IMR-90 (cell line): ENCODE measurements at regions not wholly inside any gene's neighbourhood (a gene's known extent, or its start where the extent isn't known, plus 50 kb on each side); places are given as distances from the start of the nearest gene placed in this dataset.

ENCODE experiments used
- ATAC-seq: fragments of 200-7000 bp; cut with Tn5 transposase; 2 replicates; pipeline ENCODE4 v1.9.1; 2020; ENCODE audit warnings: low read depth, mild to moderate bottlenecking, moderate library complexity
- BruUV-seq: library from RNA; stranded (reverse); fragments of 400-500 nt; replicated peaks from 2 replicates; lab custom pipeline; 2021; lab: Mats Ljungman, UMichigan
- CTCF ChIA-PET: fragments of 300-600 bp; formaldehyde crosslinking; extraction: SDS; loops from one replicate; lab custom pipeline; 2021; ENCODE audit warnings: antibody characterized with exemption; lab: Yijun Ruan, JAX
- POLR2A ChIA-PET: fragments of 300-600 bp; sonication (Branson Sonifier 250); formaldehyde crosslinking; loops from one replicate; lab custom pipeline; 2022; ENCODE audit warnings: antibody characterized with exemption; ENCODE audit not compliant: unreplicated experiment; lab: Charles Lee
- DNase-seq: peaks from one replicate; pipeline ENCODE4 v3.0.0; 2013
- H2AFZ ChIP-seq: replicated peaks from 2 replicates; pipeline ENCODE3; 2013; ENCODE audit warnings: low read length, mild to moderate bottlenecking; ENCODE audit not compliant: poor library complexity
- H2AK5ac ChIP-seq: 2 replicates; pipeline ENCODE4 v1.6.1; 2013; ENCODE audit warnings: low read depth, low read length, inconsistent platforms
- H2AK9ac ChIP-seq: replicated peaks from 2 replicates; pipeline ENCODE3; 2013; ENCODE audit warnings: mild to moderate bottlenecking, low read depth, low read length, moderate library complexity; ENCODE audit not compliant: poor library complexity
- H2BK120ac ChIP-seq: 2 replicates; pipeline ENCODE4 v1.6.1; 2013; ENCODE audit warnings: low read depth, low read length, inconsistent platforms
- H2BK15ac ChIP-seq: 3 replicates; pipeline ENCODE4 v1.6.1; 2013; ENCODE audit warnings: low read depth, low read length, inconsistent platforms
- H2BK20ac ChIP-seq: 2 replicates; pipeline ENCODE4 v1.6.1; 2013; ENCODE audit warnings: low read depth, mild to moderate bottlenecking, inconsistent platforms, low read length, moderate library complexity
- H2BK5ac ChIP-seq: 2 replicates; pipeline ENCODE4 v1.6.1; 2013; ENCODE audit warnings: mild to moderate bottlenecking, low read depth, low read length, inconsistent platforms; ENCODE audit not compliant: poor library complexity, severe bottlenecking
- H3K14ac ChIP-seq: replicated peaks from 2 replicates; pipeline ENCODE4 v1.6.1; 2013; ENCODE audit warnings: low read depth, low read length, inconsistent platforms
- H3K18ac ChIP-seq: 2 replicates; pipeline ENCODE4 v1.6.1; 2013; ENCODE audit warnings: low read depth, low read length, control low read depth
- H3K23ac ChIP-seq: 2 replicates; pipeline ENCODE4 v1.6.1; 2013; ENCODE audit warnings: low read depth, low read length, inconsistent platforms
- H3K27ac ChIP-seq: 2 replicates; pipeline ENCODE4 v1.5.1; 2013; ENCODE audit warnings: mild to moderate bottlenecking, control low read depth, low read length; ENCODE audit not compliant: insufficient read depth
- H3K27me3 ChIP-seq: 2 replicates; pipeline ENCODE4 v1.6.1; 2013; ENCODE audit warnings: low read length; ENCODE audit not compliant: control insufficient read depth, insufficient read depth
- H3K36me3 ChIP-seq: 2 replicates; pipeline ENCODE4 v1.6.1; 2013; ENCODE audit warnings: low read length, mixed read lengths; ENCODE audit not compliant: control insufficient read depth, insufficient read depth
- H3K4ac ChIP-seq: 2 replicates; pipeline ENCODE4 v1.6.1; 2013; ENCODE audit warnings: low read depth, low read length, inconsistent platforms
- H3K4me1 ChIP-seq: 2 replicates; pipeline ENCODE4 v1.6.1; 2013; ENCODE audit warnings: low read length, mixed read lengths; ENCODE audit not compliant: control insufficient read depth, insufficient read depth
- H3K4me2 ChIP-seq: 2 replicates; pipeline ENCODE4 v1.6.1; 2013; ENCODE audit warnings: low read depth, mild to moderate bottlenecking, control low read depth, low read length, moderate library complexity
- H3K4me3 ChIP-seq: 2 replicates; pipeline ENCODE4 v1.5.1; 2013; ENCODE audit warnings: low read depth, mild to moderate bottlenecking, control low read depth, low read length, moderate library complexity; ENCODE audit not compliant: insufficient read depth
- H3K56ac ChIP-seq: 2 replicates; pipeline ENCODE4 v1.6.1; 2013; ENCODE audit warnings: low read length, inconsistent platforms; ENCODE audit not compliant: insufficient read depth; ENCODE audit errors: extremely low read depth
- H3K79me1 ChIP-seq, 2 experiments: 2 replicates each; pipeline ENCODE4 v1.6.1; 2013; ENCODE audit warnings: low read length in 2 of 2, inconsistent platforms in 1 of 2, low read depth in 1 of 2
- H3K9ac ChIP-seq: 2 replicates; pipeline ENCODE4 v1.6.1; 2013; ENCODE audit warnings: low read depth, low read length, control low read depth
- H3K9me1 ChIP-seq: 2 replicates; pipeline ENCODE4 v1.6.1; 2013; ENCODE audit warnings: low read length, inconsistent platforms; ENCODE audit not compliant: insufficient read depth
- H3K9me3 ChIP-seq: 2 replicates; pipeline ENCODE4 v1.6.1; 2013; ENCODE audit warnings: low read length; ENCODE audit not compliant: control insufficient read depth, insufficient read depth
- H4K20me1 ChIP-seq: 2 replicates; pipeline ENCODE4 v1.6.1; 2013; ENCODE audit warnings: low read length, inconsistent platforms; ENCODE audit not compliant: insufficient read depth
- H4K5ac ChIP-seq: 2 replicates; pipeline ENCODE4 v1.6.1; 2013; ENCODE audit warnings: mild to moderate bottlenecking, low read depth, low read length, control low read depth
- H4K8ac ChIP-seq, 2 experiments: 2 replicates each; pipeline ENCODE4 v1.6.1; 2013; ENCODE audit warnings: low read depth in 2 of 2, low read length in 2 of 2, control low read depth in 1 of 2, inconsistent platforms in 1 of 2
- H4K91ac ChIP-seq: 2 replicates; pipeline ENCODE4 v1.6.1; 2013; ENCODE audit warnings: low read depth, low read length, inconsistent platforms; ENCODE audit not compliant: insufficient read depth
- BHLHE40 ChIP-seq: fragments of 150-350 bp; IDR thresholded peaks from 2 replicates; pipeline ENCODE4 v1.6.1; 2016; ENCODE audit warnings: mild to moderate bottlenecking, low read depth, low read length
- CEBPB ChIP-seq: IDR thresholded peaks from 2 replicates; pipeline ENCODE4 v1.6.1; 2012; ENCODE audit warnings: low read depth, low read length, improper control_type of control experiment
- CHD1 ChIP-seq: IDR thresholded peaks from 2 replicates; pipeline ENCODE4 v1.6.1; 2012; ENCODE audit warnings: low read depth, low read length, improper control_type of control experiment
- ELK1 ChIP-seq: fragments of 150-350 bp; IDR thresholded peaks from 2 replicates; pipeline ENCODE4 v1.6.1; 2016; ENCODE audit warnings: low read depth, mild to moderate bottlenecking, low read length, moderate library complexity, borderline replicate concordance
- MAFK ChIP-seq: IDR thresholded peaks from 2 replicates; pipeline ENCODE4 v1.6.1; 2012; ENCODE audit warnings: low read depth, low read length, improper control_type of control experiment
- MAZ ChIP-seq: IDR thresholded peaks from 2 replicates; pipeline ENCODE4 v1.6.1; 2012; ENCODE audit warnings: low read depth, mild to moderate bottlenecking, low read length, improper control_type of control experiment, moderate library complexity, borderline replicate concordance
- MXI1 ChIP-seq: IDR thresholded peaks from 2 replicates; pipeline ENCODE4 v1.6.1; 2012; ENCODE audit warnings: low read depth, mild to moderate bottlenecking, low read length, moderate library complexity, borderline replicate concordance
- NFE2L2 ChIP-seq: fragments of 150-350 bp; IDR thresholded peaks from 2 replicates; pipeline ENCODE4 v1.6.1; 2016; ENCODE audit warnings: low read depth, mild to moderate bottlenecking, low read length
- POLR2A ChIP-seq: IDR thresholded peaks from 2 replicates; pipeline ENCODE4 v1.6.1; 2012; ENCODE audit warnings: mild to moderate bottlenecking, low read depth, low read length
- RAD21 ChIP-seq: IDR thresholded peaks from 2 replicates; pipeline ENCODE4 v1.6.1; 2012; ENCODE audit warnings: low read length, improper control_type of control experiment
- SMC3 ChIP-seq: fragments of 150-350 bp; IDR thresholded peaks from 2 replicates; pipeline ENCODE4 v1.6.1; 2016; ENCODE audit warnings: low read depth, mild to moderate bottlenecking, antibody characterized with exemption, low read length, moderate library complexity
- USF2 ChIP-seq: fragments of 150-350 bp; IDR thresholded peaks from 2 replicates; pipeline ENCODE4 v1.6.1; 2017; ENCODE audit warnings: mild to moderate bottlenecking, antibody characterized with exemption, low read length, low read depth
- WGBS, 2 experiments: methylation state at CpG; one replicate each; pipeline versions ENCODE4 v1.1.5 to v1.1.7; 2013; ENCODE audit warnings: missing lambda C conversion rate in 2 of 2; ENCODE audit not compliant: insufficient read length in 1 of 2; ENCODE audit errors: extremely low coverage in 2 of 2; 5-methylcytosine and 5-hydroxymethylcytosine counted together
- dilution Hi-C: fragments of 300-500 bp; cut with HindIII; formaldehyde crosslinking; loops from one replicate; pipeline ENCODE4 v1.14.3; 2018; ENCODE audit warnings: low sequenced_read_pairs; ENCODE audit not compliant: unreplicated experiment
- in situ Hi-C: fragments of 300-500 bp; cut with MboI; formaldehyde crosslinking; loops from 3 replicates; pipeline ENCODE4 v1.14.3; 2019; ENCODE audit warnings: low sequenced_read_pairs, inconsistent platforms, mixed read lengths
- intact Hi-C: fragments of 100-400 bp; cut with micrococcal nuclease; formaldehyde crosslinking; loops from 2 replicates; pipeline ENCODE4 v1.10.0; 2022

- H3K27me3 ChIP-seq: no peaks in the 10 kb centered on the region
- H4K8ac ChIP-seq: no peak overlapping the region
- no peak overlapping the region for H3K23ac ChIP-seq
- no peak overlapping the region for H2BK20ac ChIP-seq
- H2BK5ac ChIP-seq: no peak overlapping the region
- H3K56ac ChIP-seq: no peak overlapping the region
- WGBS, 2 experiments: 17% methylated on average over 1 of the region's 3 CpGs; no CpG with 5 or more reads in 1 of the 2 experiments
- H2AFZ ChIP-seq: no peak overlapping the region
- CTCF ChIA-PET: no interaction called here
- POLR2A ChIA-PET: no interaction called here
- H3K14ac ChIP-seq: no peak overlapping the region
- no peak overlapping the region for H2BK15ac ChIP-seq
- no peak overlapping the region for H2AK9ac ChIP-seq
- H2AK5ac ChIP-seq: no peak overlapping the region
- H4K91ac ChIP-seq: no peak overlapping the region
- H3K79me1 ChIP-seq: no peaks in the 10 kb centered on the region
- no peaks in the 10 kb centered on the region for H3K9me1 ChIP-seq
- H3K36me3 ChIP-seq: no peaks in the 10 kb centered on the region
- H4K5ac ChIP-seq: no peak overlapping the region
- BruUV-seq: no TSS peak
- in situ Hi-C loops (no loop called here), dilution Hi-C loops (no loop called here), intact Hi-C loops (no loop called here)
- H3K9ac ChIP-seq: no peak overlapping the region
- no peak overlapping the region for H3K18ac ChIP-seq
- H3K27ac ChIP-seq: no peak overlapping the region
- H3K4me3 ChIP-seq: no peak overlapping the region
- no peak overlapping the region for H3K4me2 ChIP-seq
- no peak overlapping the region for H2BK120ac ChIP-seq
- no peaks in the 10 kb centered on the region for H4K20me1 ChIP-seq
- H3K9me3 ChIP-seq: peaks cover 40% of the 10 kb centered on the region
- TF ChIP-seq ELK1 (no peak), CEBPB (no peak), BHLHE40 (no peak), MAZ (no peak), CHD1 (no peak), POLR2A (no peak), RAD21 (no peak), USF2 (no peak), MAFK (no peak), SMC3 (no peak), NFE2L2 (no peak), MXI1 (no peak)
- no peak for DNase-seq
- no peak overlapping the region for H3K4ac ChIP-seq
- no peak for ATAC-seq
- H3K4me1 ChIP-seq: no peaks in the 10 kb centered on the region
Observed at GRCh38 chr1:34270181-34270580, 93.5 kb downstream of the C1orf94 start.
